CD1c-positive myeloid dendritic cell (primary cell): ENCODE measurements at regions not wholly inside any gene's neighbourhood (a gene's known extent, or its start where the extent isn't known, plus 50 kb on each side); places are given as distances from the start of the nearest gene placed in this dataset.

Source experiments
- DNase-seq: peaks from one replicate; pipeline ENCODE4 v3.0.0-alpha.2; 2016; ENCODE audit errors: extremely low spot score

GRCh38 chr4:13182133-13182532, 302.0 kb downstream of the RAB28 start:
- DNase-seq = no peak

- DNase-seq = no peak
Observed at GRCh38 chr4:13181681-13182080, 302.5 kb downstream of the RAB28 start.

DNA sequence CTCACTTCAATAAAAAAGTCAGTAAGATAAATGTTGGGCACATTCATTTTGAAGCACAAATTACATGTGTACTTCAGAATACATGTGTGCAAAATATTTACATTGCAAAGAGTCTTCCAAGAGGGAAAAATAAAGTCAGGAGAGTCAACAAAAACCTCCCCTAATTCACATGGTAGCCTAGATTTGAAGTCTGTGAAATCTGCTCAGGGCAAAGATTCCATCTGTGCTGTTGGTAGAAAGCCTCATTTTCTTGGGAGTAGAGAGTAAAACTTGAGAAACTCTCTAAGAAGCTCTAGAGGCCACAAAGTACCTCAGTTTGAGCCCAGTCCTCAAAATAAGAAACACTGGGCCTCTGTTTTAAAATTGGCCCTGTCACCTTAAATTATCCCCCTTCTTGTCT, 303.4 kb downstream of the RAB28 start:
- no peak for DNase-seq

- DNase-seq = no peak
Observed at GRCh38 chr4:13178621-13179020, 305.5 kb downstream of the RAB28 start.

- no peak for DNase-seq
Observed at GRCh38 chr4:13176741-13177142, 307.4 kb downstream of the RAB28 start.

DNA sequence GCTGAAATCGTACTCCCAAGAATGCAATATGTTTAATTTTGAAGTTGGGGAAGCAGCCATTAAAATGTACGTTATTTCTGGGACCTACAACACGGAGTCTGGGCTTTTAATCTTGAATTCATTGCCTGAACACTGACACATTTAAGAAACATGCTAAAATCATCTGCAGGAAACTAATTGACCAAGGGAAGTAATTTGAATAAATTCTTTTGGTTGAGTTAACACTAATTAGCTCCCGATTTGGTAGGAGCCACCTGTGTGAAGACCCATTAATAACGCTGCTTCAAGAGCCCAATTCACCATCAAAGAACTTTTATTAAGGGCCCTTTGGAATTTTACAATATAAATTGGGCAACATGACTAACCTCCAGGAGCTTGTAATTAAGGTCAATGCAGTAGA, 309.2 kb downstream of the RAB28 start:
- DNase-seq = no peak

DNA sequence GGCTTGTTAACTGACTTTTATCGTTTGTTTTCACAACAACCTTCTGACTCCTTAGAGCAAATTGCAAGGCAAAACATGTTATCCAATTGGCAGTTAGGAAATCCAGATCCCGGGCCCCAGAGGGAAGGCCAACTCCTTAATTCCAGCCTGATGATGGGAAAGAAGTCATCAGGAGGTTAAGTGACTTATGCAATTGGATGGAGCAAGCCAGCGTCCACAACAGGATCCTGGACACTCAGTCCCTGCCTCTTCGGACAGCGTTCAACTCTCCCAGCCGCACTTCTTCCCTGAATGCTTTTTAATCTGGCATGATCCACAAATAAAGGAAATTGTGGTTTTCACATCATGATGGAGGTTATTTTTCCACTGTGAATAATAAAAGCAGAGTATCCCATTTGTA, 310.1 kb downstream of the RAB28 start:
- no peak for DNase-seq

- DNase-seq = no peak
Observed at GRCh38 chr4:13171292-13172057, 312.7 kb downstream of the RAB28 start.

DNA sequence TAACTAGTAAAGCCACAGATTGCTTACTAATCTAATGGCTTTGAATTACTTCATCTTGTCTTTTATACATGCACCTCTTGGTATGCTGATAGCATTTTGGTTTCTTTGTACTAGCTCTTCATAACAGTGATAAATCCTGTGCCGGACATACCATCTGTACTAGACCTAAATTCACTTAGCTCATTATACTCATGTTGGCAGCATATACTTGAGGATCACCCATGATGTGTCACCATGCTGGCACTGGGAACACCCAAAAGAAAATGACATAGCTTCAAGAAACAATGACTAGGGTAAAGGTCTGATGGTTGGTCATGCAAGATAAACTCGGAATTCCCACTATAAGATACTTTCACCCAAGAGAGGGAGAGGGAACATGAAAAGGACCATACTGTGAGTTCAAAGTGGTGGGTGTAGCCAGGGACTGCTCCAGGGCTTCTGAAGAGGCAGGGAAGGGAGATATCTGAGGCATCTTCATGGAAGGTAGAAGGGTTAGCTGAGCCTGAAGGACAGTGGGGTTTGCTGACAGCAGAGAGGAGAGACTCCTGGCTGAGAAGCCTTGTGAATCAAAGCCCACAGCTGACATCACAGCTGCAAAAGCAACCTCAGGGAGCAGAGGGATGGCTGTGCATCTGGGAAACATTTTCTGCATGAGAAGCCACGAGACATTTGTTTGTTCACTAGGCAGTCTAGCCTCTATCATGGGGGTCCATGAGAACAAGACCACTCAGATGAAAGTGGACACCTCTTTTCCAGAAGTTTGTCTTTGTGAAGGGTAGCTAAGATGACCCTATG, 314.2 kb downstream of the RAB28 start:
- DNase-seq = no peak

- no peak for DNase-seq
Observed at GRCh38 chr4:13168326-13168725, 315.8 kb downstream of the RAB28 start.

DNA sequence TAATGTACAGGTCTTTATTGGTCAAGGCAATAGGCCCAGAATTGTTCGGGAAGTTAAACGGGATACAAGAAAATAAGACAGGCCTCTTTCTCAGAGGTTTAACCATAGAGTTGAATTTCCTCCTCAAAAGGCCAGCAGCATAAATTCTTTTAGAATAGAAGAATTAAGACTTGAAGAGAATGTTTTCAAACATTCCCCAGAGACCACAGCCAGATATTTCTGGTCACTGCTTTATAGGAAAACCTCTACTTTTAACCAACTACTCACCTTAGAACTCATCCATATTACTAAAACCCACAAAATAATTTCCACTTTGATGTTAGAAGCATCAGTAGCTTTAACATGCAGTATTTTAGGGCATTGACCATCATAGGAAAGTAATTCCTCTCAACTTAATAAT, 317.9 kb downstream of the RAB28 start:
- DNase-seq = no peak

- DNase-seq = no peak
Observed at GRCh38 chr4:13164783-13165331, 319.3 kb downstream of the RAB28 start.

DNA sequence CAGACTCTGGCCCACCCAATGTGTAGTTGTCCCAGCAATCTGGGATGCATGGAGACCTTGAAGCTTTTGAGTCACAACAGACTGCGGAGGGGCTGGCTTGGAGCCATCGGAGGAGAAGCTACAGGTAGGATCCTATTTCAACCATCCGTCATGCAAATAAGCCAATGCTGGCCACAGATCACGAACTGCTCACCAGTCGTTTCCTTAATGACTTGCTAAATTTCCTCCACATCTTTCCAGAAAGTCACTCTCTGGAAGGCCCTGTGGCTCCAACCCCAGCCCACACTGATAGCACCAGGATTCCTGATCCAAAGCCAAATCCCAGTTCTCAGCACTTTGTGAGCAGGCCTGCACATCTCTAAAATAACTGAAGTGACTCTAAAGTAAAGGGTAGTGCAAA, 321.3 kb downstream of the RAB28 start:
- no peak for DNase-seq

DNA sequence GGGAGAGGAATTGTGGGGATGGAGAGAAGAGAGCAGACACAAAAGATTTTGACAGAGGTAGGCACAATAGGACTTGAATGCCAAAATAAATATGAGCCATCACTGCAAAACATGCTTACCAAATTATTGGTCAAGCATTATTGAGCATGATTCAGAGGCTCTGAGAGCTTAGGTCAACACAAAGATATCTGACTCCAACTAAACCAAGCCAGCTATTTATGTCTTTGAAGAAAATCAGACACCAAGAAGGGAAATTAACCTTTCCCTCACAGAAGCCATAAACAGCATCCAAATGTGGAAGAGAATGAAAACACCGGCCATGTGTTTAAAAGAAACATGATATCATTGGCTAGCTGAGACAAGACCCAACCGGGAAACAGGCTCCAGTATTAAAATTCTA, 323.2 kb downstream of the RAB28 start:
- DNase-seq = no peak

GRCh38 chr4:13159041-13159620, 325.0 kb downstream of the RAB28 start:
- no peak for DNase-seq

GRCh38 chr4:13151194-13151593, 332.9 kb downstream of the RAB28 start:
- DNase-seq = no peak

DNA sequence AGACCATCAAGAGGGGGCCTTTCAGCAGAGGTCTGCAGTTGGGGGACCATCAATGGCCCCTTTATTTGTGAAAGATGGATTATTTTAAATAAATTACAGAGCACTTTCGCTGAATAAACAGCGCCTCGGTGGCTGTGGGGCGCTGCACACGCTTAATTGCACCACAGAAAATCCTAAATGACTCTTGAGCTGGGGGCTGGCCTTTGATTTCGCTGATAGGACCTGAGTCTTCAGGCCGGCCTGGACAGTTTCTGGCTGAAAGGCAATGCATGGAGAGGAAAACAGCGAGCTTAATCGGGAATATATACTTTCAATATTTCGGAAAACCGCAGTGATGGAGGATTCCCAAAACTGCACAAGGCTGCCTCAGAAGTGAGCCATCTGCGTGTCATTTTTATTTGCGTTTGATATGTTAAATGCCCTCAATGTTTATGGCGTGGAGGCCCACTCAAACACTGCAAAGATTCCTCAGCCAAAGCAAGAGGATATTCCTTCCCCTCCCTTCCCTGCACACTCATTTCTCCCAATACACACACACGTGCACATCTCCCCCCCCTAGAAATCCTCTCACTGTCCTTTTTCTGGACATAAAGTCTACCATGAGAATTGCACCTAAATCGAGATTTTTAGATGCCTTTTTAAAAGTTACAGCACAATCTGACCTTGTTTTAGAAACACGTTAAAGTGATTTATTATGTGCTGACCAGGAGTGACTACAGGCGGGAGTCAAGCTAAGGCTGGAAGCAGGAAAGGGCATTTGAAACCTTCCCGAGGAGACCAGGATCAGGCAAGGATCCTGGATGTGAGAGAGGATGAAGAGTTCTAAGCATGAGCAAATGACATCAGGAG, 340.7 kb downstream of the RAB28 start:
- DNase-seq = no peak

GRCh38 chr4:13142726-13143125, 341.4 kb downstream of the RAB28 start:
- no peak for DNase-seq

DNA sequence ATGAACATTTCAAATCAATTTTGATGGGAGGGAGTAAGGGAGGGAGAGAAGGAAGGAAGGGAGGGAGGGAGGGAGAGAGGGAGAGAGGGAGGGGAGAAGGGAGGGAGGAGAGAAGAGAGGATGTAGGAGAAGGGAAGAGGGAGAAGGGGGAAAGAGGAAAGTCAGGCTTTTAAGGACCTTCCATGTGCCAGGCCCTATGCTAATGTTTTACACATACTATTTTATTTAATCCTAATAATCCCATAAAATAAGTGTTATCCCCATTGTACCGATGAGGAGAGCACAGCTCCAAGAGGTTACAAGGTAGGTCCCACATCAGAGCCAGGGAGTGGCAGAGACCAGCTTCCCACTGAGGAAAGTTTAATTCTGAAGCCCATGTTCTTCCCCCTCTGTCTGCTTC, 341.9 kb downstream of the RAB28 start:
- DNase-seq = no peak

- DNase-seq = no peak
Observed at GRCh38 chr4:13137390-13137789, 346.8 kb downstream of the RAB28 start.

- DNase-seq = no peak
Observed at GRCh38 chr4:13133700-13134099, 350.4 kb downstream of the RAB28 start.

DNA sequence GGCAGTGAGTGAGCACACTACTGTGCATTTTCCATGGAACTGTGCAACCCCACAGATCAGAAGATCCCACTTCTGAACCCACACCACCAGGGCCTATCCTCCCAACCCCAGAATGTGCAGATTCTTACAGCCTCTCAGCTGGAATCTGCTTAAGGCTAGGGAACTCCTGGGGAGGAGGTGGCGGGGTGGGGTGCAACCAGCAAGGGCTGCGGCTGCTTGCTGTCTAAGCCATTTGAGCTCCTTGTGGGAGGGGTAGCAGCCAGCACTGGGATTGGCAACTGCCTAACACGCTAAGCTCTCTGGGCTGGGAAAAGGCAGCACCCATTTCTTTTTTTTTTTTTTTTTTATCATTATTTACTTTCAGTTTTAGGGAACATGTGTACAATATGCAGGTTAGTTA, 353.3 kb downstream of the RAB28 start:
- no peak for DNase-seq
